B cell (primary cell): ENCODE measurements at regions not wholly inside any gene's neighbourhood (a gene's known extent, or its start where the extent isn't known, plus 50 kb on each side); places are given as distances from the start of the nearest gene placed in this dataset.

Experiments used
- ATAC-seq: fragments of 200-7000 bp; cut with Tn5 transposase; one replicate; pipeline ENCODE4 v1.10.0; 2021; ENCODE audit warnings: low read depth, mild to moderate bottlenecking, moderate number of reproducible peaks, moderate library complexity
- CTCF ChIA-PET: fragments of 350-600 bp; sonication (Branson Sonifier 250); formaldehyde crosslinking; loops from one replicate; lab custom pipeline; 2021; ENCODE audit warnings: antibody characterized with exemption, inconsistent platforms; lab: Charles Lee
- POLR2A ChIA-PET: fragments of 350-600 bp; sonication (Branson Sonifier 250); formaldehyde crosslinking; loops from one replicate; lab custom pipeline; 2021; ENCODE audit warnings: antibody characterized with exemption; lab: Charles Lee
- DNase-seq: peaks from one replicate; pipeline ENCODE4 v3.0.0; 2013
- H2AFZ ChIP-seq: 2 replicates; pipeline ENCODE4 v1.6.1; 2012; ENCODE audit warnings: mild to moderate bottlenecking, low read depth, low read length; ENCODE audit not compliant: insufficient read depth, poor library complexity, severe bottlenecking
- H3K27ac ChIP-seq, 2 donors: 1 replicate in 1 of 2; 2 replicates in 1 of 2; pipeline ENCODE4 v1.5.1; 2012 to 2013; ENCODE audit warnings: low read length in 2 of 2, mild to moderate bottlenecking in 2 of 2, moderate library complexity in 1 of 2
- H3K27me3 ChIP-seq, 4 experiments: fragments of 200-600 bp in 1 of 4; sonication (generic) in 1 of 4; replicated peaks in 1 of 4; 1 replicate in 2 of 4; 2 replicates in 2 of 4; pipeline versions ENCODE4 v1.6.1 to v1.7.0; 2013 to 2016; ENCODE audit warnings: low read length in 3 of 4, mild to moderate bottlenecking in 2 of 4, mixed read lengths in 1 of 4, moderate library complexity in 1 of 4; ENCODE audit not compliant: insufficient read depth in 4 of 4, control insufficient read depth in 3 of 4; ENCODE audit errors: control extremely low read depth in 1 of 4
- H3K36me3 ChIP-seq, 2 experiments: replicated peaks in 1 of 2; 1 replicate in 1 of 2; 2 replicates in 1 of 2; pipeline versions ENCODE4 v1.6.1 to v1.7.1; 2013; ENCODE audit warnings: low read length in 1 of 2; ENCODE audit not compliant: insufficient read depth in 2 of 2, control insufficient read depth in 1 of 2; ENCODE audit errors: control extremely low read depth in 1 of 2, extremely low read depth in 1 of 2
- H3K4me1 ChIP-seq, 2 donors: fragments of 200-600 bp in 1 of 2; sonication (generic) in 1 of 2; 1 replicate in 1 of 2; 2 replicates in 1 of 2; pipeline versions ENCODE4 v1.5.1 to v1.6.1; 2013 to 2017; ENCODE audit warnings: low read length in 2 of 2; ENCODE audit not compliant: control insufficient read depth in 2 of 2, insufficient read depth in 2 of 2
- H3K4me2 ChIP-seq: replicated peaks from 2 replicates; pipeline ENCODE3; 2012; ENCODE audit warnings: mild to moderate bottlenecking, low read depth, low read length; ENCODE audit not compliant: poor library complexity, severe bottlenecking
- H3K4me3 ChIP-seq, 5 experiments: fragments of 200-600 bp in 1 of 5; sonication (generic) in 1 of 5; 1 replicate in 3 of 5; 2 replicates in 2 of 5; pipeline versions ENCODE4 v1.5.1 to v1.7.0; 2011 to 2016; ENCODE audit warnings: low read length in 4 of 5, mild to moderate bottlenecking in 4 of 5, low read depth in 2 of 5, control low read depth in 1 of 5, moderate library complexity in 1 of 5; ENCODE audit not compliant: insufficient read depth in 1 of 5; ENCODE audit errors: control extremely low read depth in 1 of 5, extremely low read depth in 1 of 5
- H3K79me2 ChIP-seq: fragments of 200-600 bp; sonication (generic); one replicate; pipeline ENCODE4 v1.6.0; 2016; ENCODE audit warnings: low read length; ENCODE audit not compliant: control insufficient read depth, insufficient read depth
- H3K9ac ChIP-seq: fragments of 200-600 bp; sonication (generic); 2 replicates; pipeline ENCODE4 v1.6.1; 2017; ENCODE audit warnings: mild to moderate bottlenecking, low read length, moderate library complexity
- H3K9me3 ChIP-seq, 3 donors: one replicate each; pipeline versions ENCODE4 v1.6.1 to v1.7.1; 2013; ENCODE audit warnings: low read length in 2 of 3; ENCODE audit not compliant: control insufficient read depth in 2 of 3, insufficient read depth in 1 of 3; ENCODE audit errors: control extremely low read depth in 1 of 3
- H4K20me1 ChIP-seq: 2 replicates; pipeline ENCODE4 v1.6.0; 2012; ENCODE audit warnings: mild to moderate bottlenecking, low read length; ENCODE audit not compliant: insufficient read depth, control insufficient read depth, poor library complexity, severe bottlenecking
- H3K27ac Mint-ChIP-seq: one replicate; pipeline ENCODE4 v1.8.0; 2021; ENCODE audit warnings: mixed read lengths
- H3K27me3 Mint-ChIP-seq: one replicate; pipeline ENCODE4 v1.8.0; 2021; ENCODE audit warnings: mixed read lengths
- H3K4me1 Mint-ChIP-seq: one replicate; pipeline ENCODE4 v1.8.0; 2021; ENCODE audit warnings: mixed read lengths
- H3K4me3 Mint-ChIP-seq: one replicate; pipeline ENCODE4 v1.8.0; 2021; ENCODE audit warnings: mixed read lengths
- H3K9me3 Mint-ChIP-seq: one replicate; pipeline ENCODE4 v1.8.0; 2022; ENCODE audit warnings: mixed read lengths; ENCODE audit not compliant: insufficient read depth
- CTCF ChIP-seq: fragments of 200-600 bp; IDR thresholded peaks from one replicate; pipeline ENCODE4 v1.8.0; 2022; ENCODE audit warnings: antibody characterized with exemption, mild to moderate bottlenecking
- EZH2 ChIP-seq: IDR thresholded peaks from 2 replicates; pipeline ENCODE4 v1.6.1; 2012; ENCODE audit warnings: borderline replicate concordance, low read depth, mild to moderate bottlenecking, moderate library complexity, low read length; ENCODE audit not compliant: insufficient read depth, poor library complexity, severe bottlenecking
- WGBS: methylation state at CpG from one replicate; pipeline ENCODE4 v1.1.5; 2013; ENCODE audit warnings: missing lambda C conversion rate; ENCODE audit not compliant: insufficient coverage; 5-methylcytosine and 5-hydroxymethylcytosine counted together
- intact Hi-C: fragments of 100-400 bp; cut with micrococcal nuclease; formaldehyde crosslinking; loops from one replicate; pipeline ENCODE4 v1.10.0; 2022

GRCh38 chr5:31027721-31028120, 165.8 kb upstream of the CDH6 start:
- intact Hi-C loops: no loop called here
- ATAC-seq: no peak

GRCh38 chr5:31023105-31023504, 170.4 kb upstream of the CDH6 start:
- Histone ChIP-seq H2AFZ (no peak overlapping the region), H3K4me3 (no peak overlapping the region), H3K36me3 (no peaks in the 10 kb centered on the region), H3K27me3 (no peaks in the 10 kb centered on the region), H3K27ac (no peak overlapping the region), H3K4me1 (no peaks in the 10 kb centered on the region), H3K79me2 (no peaks in the 10 kb centered on the region), H3K9me3 (peaks cover 0 to 9% (median 0%) of the 10 kb centered on the region in 3 donors), H3K4me2 (no peak overlapping the region), H4K20me1 (no peaks in the 10 kb centered on the region), H3K9ac (no peak overlapping the region)
- DNase-seq (no peak), ATAC-seq (no peak)
- Mint-ChIP-seq H3K27ac (no peak overlapping the region), H3K27me3 (no peaks in the 10 kb centered on the region), H3K4me3 (no peak overlapping the region), H3K4me1 (no peaks in the 10 kb centered on the region), H3K9me3 (peaks cover 5% of the 10 kb centered on the region)
- POLR2A ChIA-PET: no interaction called here
- no CpG with 5 or more reads among the region's 3 CpGs for WGBS
- TF ChIP-seq CTCF (no peak), EZH2 (no peak)
- intact Hi-C loops: no loop called here
- CTCF ChIA-PET: no interaction called here

More at GRCh38 chr5:31027721-31028120, 165.8 kb upstream of the CDH6 start:
- no peaks in the 10 kb centered on the region for H3K36me3 ChIP-seq
- H3K27ac ChIP-seq: no peak overlapping the region
- no peaks in the 10 kb centered on the region for H3K27me3 ChIP-seq
- no peak overlapping the region for H3K9ac ChIP-seq
- Mint-ChIP-seq H3K27ac (no peak overlapping the region), H3K4me3 (no peak overlapping the region), H3K27me3 (no peaks in the 10 kb centered on the region), H3K9me3 (peaks cover 3% of the 10 kb centered on the region), H3K4me1 (no peaks in the 10 kb centered on the region)
- H3K4me3 ChIP-seq: no peak overlapping the region
- no peaks in the 10 kb centered on the region for H4K20me1 ChIP-seq
- H3K79me2 ChIP-seq: no peaks in the 10 kb centered on the region
- TF ChIP-seq CTCF (no peak), EZH2 (no peak)
- ChIA-PET CTCF (no interaction called here), POLR2A (no interaction called here)
- no peak overlapping the region for H2AFZ ChIP-seq
- H3K4me1 ChIP-seq: no peaks in the 10 kb centered on the region
- no peak for DNase-seq
- H3K4me2 ChIP-seq: no peak overlapping the region
- H3K9me3 ChIP-seq: peaks cover 0 to 6% (median 0%) of the 10 kb centered on the region in 3 donors
